Peyer's patch (tissue), 4 donors: ENCODE measurements at regions not wholly inside any gene's neighbourhood (a gene's known extent, or its start where the extent isn't known, plus 50 kb on each side); places are given as distances from the start of the nearest gene placed in this dataset.

Experiments used
- DNase-seq, 3 donors: peaks; one replicate each; pipeline ENCODE4 v3.0.0-alpha.2; 2017 to 2019
- H3K27ac ChIP-seq, 4 donors: fragments of 200-600 bp; sonication (generic); one replicate each; pipeline ENCODE4 v1.5.1; 2016 to 2019
- H3K27me3 ChIP-seq, 2 donors: fragments of 200-600 bp; sonication (generic); one replicate each; pipeline ENCODE4 v1.5.1; 2019
- H3K36me3 ChIP-seq, 3 donors: fragments of 200-600 bp; sonication (generic); one replicate each; pipeline ENCODE4 v1.5.1; 2016 to 2019
- H3K4me1 ChIP-seq, 4 donors: fragments of 200-600 bp; sonication (generic); one replicate each; pipeline ENCODE4 v1.5.1; 2016 to 2019
- H3K4me3 ChIP-seq, 4 donors: fragments of 200-600 bp; sonication (generic); 1 replicate in 3 of 4; 2 replicates in 1 of 4; pipeline ENCODE4 v1.5.1; 2016 to 2019; ENCODE audit warnings: mild to moderate bottlenecking in 1 of 4
- H3K9me3 ChIP-seq, 4 donors: fragments of 200-600 bp; sonication (generic); one replicate each; pipeline ENCODE4 v1.5.1; 2016 to 2019; ENCODE audit warnings: mild to moderate bottlenecking in 1 of 4
- CTCF ChIP-seq, 6 experiments: fragments of 450-650 bp in 4 of 6; fragments of 200-600 bp in 2 of 6; sonication (generic) in 1 of 6; IDR thresholded peaks; one replicate each; pipeline ENCODE4 v1.5.1; 2017 to 2019; ENCODE audit warnings: antibody characterized with exemption in 6 of 6, mild to moderate bottlenecking in 3 of 6, moderate library complexity in 1 of 6
- POLR2A ChIP-seq, 2 donors: fragments of 450-650 bp; IDR thresholded peaks; one replicate each; pipeline ENCODE4 v1.5.1; 2017; ENCODE audit warnings: antibody characterized with exemption in 2 of 2, mild to moderate bottlenecking in 2 of 2, moderate library complexity in 2 of 2

GRCh38 chr12:45611495-45611894 lies 118.0 kb upstream of the ARID2 start:
- H3K9me3 ChIP-seq, result no peaks in the 10 kb centered on the region
- H3K36me3 ChIP-seq, result no peaks in the 10 kb centered on the region
- no peak for DNase-seq
- H3K27ac ChIP-seq, result no peak overlapping the region
- no peak overlapping the region for H3K4me3 ChIP-seq
- no peaks in the 10 kb centered on the region for H3K27me3 ChIP-seq
- H3K4me1 ChIP-seq, result peaks cover 0 to 4% (median 0%) of the 10 kb centered on the region in 4 donors
- TF ChIP-seq CTCF (IDR thresholded peaks at IDR 0.05), result no peak
- TF ChIP-seq POLR2A (IDR thresholded peaks at IDR 0.05), result no peak

- Histone ChIP-seq H3K4me1 (peaks cover 0 to 4% (median 0%) of the 10 kb centered on the region in 4 donors), H3K27me3 (no peaks in the 10 kb centered on the region), H3K36me3 (no peaks in the 10 kb centered on the region), H3K27ac (no peak overlapping the region), H3K4me3 (no peak overlapping the region), H3K9me3 (no peaks in the 10 kb centered on the region)
- DNase-seq, result no peak
- TF ChIP-seq POLR2A (IDR thresholded peaks at IDR 0.05), result no peak
- no peak for TF ChIP-seq CTCF (IDR thresholded peaks at IDR 0.05)
Observed at GRCh38 chr12:45612044-45612794, 117.3 kb upstream of the ARID2 start.

- H3K27me3 ChIP-seq, result no peaks in the 10 kb centered on the region
- H3K4me1 ChIP-seq, result peaks cover 0 to 4% (median 0%) of the 10 kb centered on the region in 4 donors
- no peaks in the 10 kb centered on the region for H3K36me3 ChIP-seq
- no peak overlapping the region for H3K27ac ChIP-seq
- no peak for TF ChIP-seq POLR2A (IDR thresholded peaks at IDR 0.05)
- TF ChIP-seq CTCF (IDR thresholded peaks at IDR 0.05), result no peak
- H3K4me3 ChIP-seq, result no peak overlapping the region
- no peak for DNase-seq
- no peaks in the 10 kb centered on the region for H3K9me3 ChIP-seq
Observed at GRCh38 chr12:45613296-45613695, 116.2 kb upstream of the ARID2 start.

GRCh38 chr12:45613855-45614254 lies 115.7 kb upstream of the ARID2 start:
- no peaks in the 10 kb centered on the region for H3K36me3 ChIP-seq

GRCh38 chr12:45615268-45615667 lies 114.2 kb upstream of the ARID2 start:
- DNase-seq, result no peak
- Histone ChIP-seq H3K27ac (no peak overlapping the region), H3K9me3 (no peaks in the 10 kb centered on the region), H3K27me3 (no peaks in the 10 kb centered on the region), H3K4me1 (peaks cover 0 to 4% (median 0%) of the 10 kb centered on the region in 4 donors), H3K4me3 (no peak overlapping the region), H3K36me3 (no peaks in the 10 kb centered on the region)
- TF ChIP-seq POLR2A (IDR thresholded peaks at IDR 0.05), result no peak
- no peak for TF ChIP-seq CTCF (IDR thresholded peaks at IDR 0.05)

More at GRCh38 chr12:45613855-45614254, 115.7 kb upstream of the ARID2 start:
- Histone ChIP-seq H3K27me3 (no peaks in the 10 kb centered on the region), H3K4me3 (no peak overlapping the region), H3K4me1 (peaks cover 0 to 4% (median 0%) of the 10 kb centered on the region in 4 donors), H3K9me3 (no peaks in the 10 kb centered on the region), H3K27ac (no peak overlapping the region)
- no peak for DNase-seq
- no peak for TF ChIP-seq CTCF (IDR thresholded peaks at IDR 0.05)
- no peak for TF ChIP-seq POLR2A (IDR thresholded peaks at IDR 0.05)
